ENCODE measurements at regions not wholly inside any gene's neighbourhood (a gene's known extent, or its start where the extent isn't known, plus 50 kb on each side); places are given as distances from the start of the nearest gene placed in this dataset.
"Not testable (repeated sequence)": the region's sequence is repeated elsewhere in the genome, so short reads cannot be mapped to it uniquely, and the experiment has no call there.

- no CpG with 5 or more reads among the region's 1 CpG for WGBS (ENCODE audit: insufficient coverage)
- Histone ChIP-seq H3K9me3 (no peaks in the 10 kb centered on the region), H3K36me3 (ENCODE audit: control insufficient read depth in 2 of 2, extremely low read depth in 1 of 2, insufficient read depth in 1 of 2, low read length in 1 of 2) (no peaks in the 10 kb centered on the region), H3K27ac (ENCODE audit: low read length) (no peak overlapping the region), H3K4me3 (ENCODE audit: control insufficient read depth in 1 of 2, extremely low read depth in 1 of 2, low read length in 1 of 2) (no peak overlapping the region), H3K27me3 (replicated peaks in 1 of 2; ENCODE audit: control insufficient read depth in 2 of 2, extremely low read depth in 1 of 2, insufficient read depth in 2 of 2, low read length in 1 of 2) (no peaks in the 10 kb centered on the region), H3K4me1 (ENCODE audit: control insufficient read depth in 1 of 2, extremely low read depth in 1 of 2, insufficient read depth in 2 of 2, low read length in 2 of 2) (peaks cover 8 to 22% of the 10 kb centered on the region in 2 experiments)
- Mint-ChIP-seq H3K27ac (no peak overlapping the region), H3K36me3 (peaks cover 5% of the 10 kb centered on the region), H3K4me1 (peaks cover 45 to 53% (median 49%) of the 10 kb centered on the region in 3 donors), H3K9me3 (peaks cover 0 to 6% (median 5%) of the 10 kb centered on the region in 3 donors), H3K27me3 (no peaks in the 10 kb centered on the region), H3K4me3 (no peak overlapping the region)
- DNase-seq (no peak), ATAC-seq (replicated peaks in 1 of 4) (no peak)
- ChIA-PET POLR2A (no interaction called here), CTCF (interaction anchor here (0.8 to 1.0 kb wide), 2 partner anchors 62 to 245 kb away, joined by 3 read pairs; no protein-coding TSS in a partner anchor)
Measured at GRCh38 chr12:46547421-46548354, 175.1 kb upstream of the SLC38A2 start.

GRCh38 chr12:46546634-46547273 lies 174.2 kb upstream of the SLC38A2 start:
- Histone ChIP-seq H3K4me3 (ENCODE audit: control insufficient read depth in 1 of 2, extremely low read depth in 1 of 2, low read length in 1 of 2) (no peak overlapping the region), H3K27ac (ENCODE audit: low read length) (no peak overlapping the region), H3K4me1 (ENCODE audit: control insufficient read depth in 1 of 2, extremely low read depth in 1 of 2, insufficient read depth in 2 of 2, low read length in 2 of 2) (peaks cover 8 to 22% of the 10 kb centered on the region in 2 experiments), H3K27me3 (replicated peaks in 1 of 2; ENCODE audit: control insufficient read depth in 2 of 2, extremely low read depth in 1 of 2, insufficient read depth in 2 of 2, low read length in 1 of 2) (no peaks in the 10 kb centered on the region), H3K9me3 (no peaks in the 10 kb centered on the region), H3K36me3 (ENCODE audit: control insufficient read depth in 2 of 2, extremely low read depth in 1 of 2, insufficient read depth in 1 of 2, low read length in 1 of 2) (no peaks in the 10 kb centered on the region)
- peak in 1 of 35 experiments; percentile 14 for DNase-seq
- peaks cover 5% of the 10 kb centered on the region for H3K36me3 Mint-ChIP-seq
- peaks cover 0 to 6% (median 5%) of the 10 kb centered on the region in 3 donors for H3K9me3 Mint-ChIP-seq
- H3K4me1 Mint-ChIP-seq, result peaks cover 44 to 53% (median 45%) of the 10 kb centered on the region in 3 donors
- POLR2A ChIA-PET, result interaction anchor here in 1 of 2 donors (0.6 kb wide), 1 partner anchor 161 kb away, joined by 10 read pairs; no protein-coding TSS in a partner anchor
- CTCF ChIA-PET, result interaction anchor here (0.6 to 1.0 kb wide), 3 partner anchors 63 to 474 kb away, joined by 3 read pairs; no protein-coding TSS in a partner anchor
- no CpG with 5 or more reads among the region's 2 CpGs for WGBS (ENCODE audit: insufficient coverage)
- peak overlapping the region; percentile 35 to 47 for H3K27ac Mint-ChIP-seq
- peak overlapping the region in 1 of 3 donors; percentile 2 for H3K4me3 Mint-ChIP-seq
- H3K27me3 Mint-ChIP-seq, result no peaks in the 10 kb centered on the region
- peak; percentile 50 to 82 (median 64) for ATAC-seq (replicated peaks in 1 of 4)

- H3K36me3 ChIP-seq (ENCODE audit: control insufficient read depth in 2 of 2, extremely low read depth in 1 of 2, insufficient read depth in 1 of 2, low read length in 1 of 2); H3K27me3 ChIP-seq (replicated peaks in 1 of 2; ENCODE audit: control insufficient read depth in 2 of 2, extremely low read depth in 1 of 2, insufficient read depth in 2 of 2, low read length in 1 of 2); POLR2A ChIA-PET; H3K4me3 ChIP-seq (ENCODE audit: control insufficient read depth in 1 of 2, extremely low read depth in 1 of 2, low read length in 1 of 2); H3K27me3 Mint-ChIP-seq; H3K36me3 Mint-ChIP-seq; ATAC-seq (replicated peaks in 1 of 4); CTCF ChIA-PET; H3K9me3 ChIP-seq; H3K27ac Mint-ChIP-seq; H3K27ac ChIP-seq (ENCODE audit: low read length); H3K4me3 Mint-ChIP-seq; DNase-seq: not testable (repeated sequence)
- H3K4me1 Mint-ChIP-seq, result peaks cover 24 to 32% (median 29%) of the 10 kb centered on the region in 3 donors
- peaks cover 0 to 10% (median 5%) of the 10 kb centered on the region in 3 donors for H3K9me3 Mint-ChIP-seq
- peaks cover 8 to 16% of the 10 kb centered on the region in 2 experiments for H3K4me1 ChIP-seq (ENCODE audit: control insufficient read depth in 1 of 2, extremely low read depth in 1 of 2, insufficient read depth in 2 of 2, low read length in 2 of 2)
- 100% methylated on average over 1 of the region's 3 CpGs for WGBS (ENCODE audit: insufficient coverage)
Measured at GRCh38 chr12:46543378-46543795, 170.8 kb upstream of the SLC38A2 start.

- Histone ChIP-seq H3K4me3 (ENCODE audit: control insufficient read depth in 1 of 2, extremely low read depth in 1 of 2, low read length in 1 of 2) (no peak overlapping the region), H3K9me3 (no peaks in the 10 kb centered on the region), H3K4me1 (ENCODE audit: control insufficient read depth in 1 of 2, extremely low read depth in 1 of 2, insufficient read depth in 2 of 2, low read length in 2 of 2) (no peaks in the 10 kb centered on the region), H3K36me3 (ENCODE audit: control insufficient read depth in 2 of 2, extremely low read depth in 1 of 2, insufficient read depth in 1 of 2, low read length in 1 of 2) (no peaks in the 10 kb centered on the region), H3K27ac (ENCODE audit: low read length) (no peak overlapping the region), H3K27me3 (replicated peaks in 1 of 2; ENCODE audit: control insufficient read depth in 2 of 2, extremely low read depth in 1 of 2, insufficient read depth in 2 of 2, low read length in 1 of 2) (no peaks in the 10 kb centered on the region)
- Mint-ChIP-seq H3K27me3 (no peaks in the 10 kb centered on the region), H3K36me3 (no peaks in the 10 kb centered on the region), H3K4me1 (peaks cover 10 to 13% (median 11%) of the 10 kb centered on the region in 3 donors), H3K4me3 (no peak overlapping the region), H3K9me3 (peaks cover 0 to 4% (median 0%) of the 10 kb centered on the region in 3 donors), H3K27ac (no peak overlapping the region)
- ATAC-seq (replicated peaks in 1 of 4) (no peak), DNase-seq (no peak)
- ChIA-PET CTCF (interaction anchor here in 1 of 2 donors (0.8 kb wide), 1 partner anchor 138 kb away, joined by 3 read pairs; no protein-coding TSS in a partner anchor), POLR2A (no interaction called here)
- WGBS (ENCODE audit: insufficient coverage), result no CpG with 5 or more reads among the region's 2 CpGs
Measured at GRCh38 chr12:46538976-46539375, 166.4 kb upstream of the SLC38A2 start.

- DNase-seq (no peak), ATAC-seq (replicated peaks in 1 of 4) (no peak)
- Mint-ChIP-seq H3K27ac (no peak overlapping the region), H3K27me3 (no peaks in the 10 kb centered on the region), H3K9me3 (peaks cover 0 to 4% (median 0%) of the 10 kb centered on the region in 3 donors), H3K4me3 (no peak overlapping the region), H3K4me1 (peaks cover 5 to 11% (median 7%) of the 10 kb centered on the region in 3 donors), H3K36me3 (no peaks in the 10 kb centered on the region)
- ChIA-PET CTCF (no interaction called here), POLR2A (no interaction called here)
- no peak overlapping the region for H3K4me3 ChIP-seq (ENCODE audit: control insufficient read depth in 1 of 2, extremely low read depth in 1 of 2, low read length in 1 of 2)
- no peaks in the 10 kb centered on the region for H3K27me3 ChIP-seq (replicated peaks in 1 of 2; ENCODE audit: control insufficient read depth in 2 of 2, extremely low read depth in 1 of 2, insufficient read depth in 2 of 2, low read length in 1 of 2)
- no peak overlapping the region for H3K27ac ChIP-seq (ENCODE audit: low read length)
- H3K4me1 ChIP-seq (ENCODE audit: control insufficient read depth in 1 of 2, extremely low read depth in 1 of 2, insufficient read depth in 2 of 2, low read length in 2 of 2), result no peaks in the 10 kb centered on the region
- WGBS (ENCODE audit: insufficient coverage), result 71% methylated on average over 2 of the region's 4 CpGs
- no peaks in the 10 kb centered on the region for H3K9me3 ChIP-seq
- H3K36me3 ChIP-seq (ENCODE audit: control insufficient read depth in 2 of 2, extremely low read depth in 1 of 2, insufficient read depth in 1 of 2, low read length in 1 of 2), result no peaks in the 10 kb centered on the region
Measured at GRCh38 chr12:46537387-46537955, 164.9 kb upstream of the SLC38A2 start.

- H3K4me3 ChIP-seq (ENCODE audit: control insufficient read depth in 1 of 2, extremely low read depth in 1 of 2, low read length in 1 of 2); H3K36me3 ChIP-seq (ENCODE audit: control insufficient read depth in 2 of 2, extremely low read depth in 1 of 2, insufficient read depth in 1 of 2, low read length in 1 of 2); H3K4me1 ChIP-seq (ENCODE audit: control insufficient read depth in 1 of 2, extremely low read depth in 1 of 2, insufficient read depth in 2 of 2, low read length in 2 of 2); H3K27me3 Mint-ChIP-seq; CTCF ChIA-PET; H3K36me3 Mint-ChIP-seq; ATAC-seq (replicated peaks in 1 of 4); H3K27ac Mint-ChIP-seq; H3K4me3 Mint-ChIP-seq; H3K27me3 ChIP-seq (replicated peaks in 1 of 2; ENCODE audit: control insufficient read depth in 2 of 2, extremely low read depth in 1 of 2, insufficient read depth in 2 of 2, low read length in 1 of 2); POLR2A ChIA-PET; H3K27ac ChIP-seq (ENCODE audit: low read length); H3K9me3 Mint-ChIP-seq; H3K9me3 ChIP-seq: not testable (repeated sequence)
- DNase-seq, result peak in 1 of 35 experiments; percentile 11
- no CpG with 5 or more reads among the region's 3 CpGs for WGBS (ENCODE audit: insufficient coverage)
- H3K4me1 Mint-ChIP-seq, result peaks cover 5 to 11% (median 7%) of the 10 kb centered on the region in 3 donors
Measured at GRCh38 chr12:46536316-46536715, 163.7 kb upstream of the SLC38A2 start.
